CD4-positive, alpha-beta T cell (primary cell): ENCODE measurements at regions not wholly inside any gene's neighbourhood (a gene's known extent, or its start where the extent isn't known, plus 50 kb on each side); places are given as distances from the start of the nearest gene placed in this dataset.

ENCODE experiments used
- ATAC-seq: fragments of 200-7000 bp; cut with Tn5 transposase; one replicate; pipeline ENCODE4 v1.10.0; 2022; ENCODE audit warnings: mild to moderate bottlenecking; ENCODE audit not compliant: poor library complexity
- CTCF ChIA-PET: fragments of 350-600 bp; sonication (Branson Sonifier 250); formaldehyde crosslinking; loops from one replicate; lab custom pipeline; 2021; ENCODE audit warnings: antibody characterized with exemption, inconsistent platforms; lab: Charles Lee
- POLR2A ChIA-PET: fragments of 350-600 bp; sonication (Branson Sonifier 250); formaldehyde crosslinking; loops from one replicate; lab custom pipeline; 2021; ENCODE audit warnings: antibody characterized with exemption, inconsistent platforms; lab: Charles Lee
- DNase-seq, 14 experiments: peaks; one replicate each; pipeline ENCODE4 v3.0.0-alpha.2; 2013 to 2020; ENCODE audit warnings: mixed read lengths in 2 of 14
- H3K27ac ChIP-seq, 2 donors: one replicate each; pipeline versions ENCODE4 v1.5.1 to v1.7.0; 2013; ENCODE audit warnings: low read length in 2 of 2, low read depth in 1 of 2, mild to moderate bottlenecking in 1 of 2
- H3K27me3 ChIP-seq, 2 experiments: 1 replicate in 1 of 2; 2 replicates in 1 of 2; pipeline versions ENCODE4 v1.6.1 to v1.7.0; 2013; ENCODE audit warnings: low read length in 2 of 2, control low read depth in 1 of 2, mild to moderate bottlenecking in 1 of 2, moderate library complexity in 1 of 2; ENCODE audit not compliant: insufficient read depth in 2 of 2, control insufficient read depth in 1 of 2
- H3K36me3 ChIP-seq: one replicate; pipeline ENCODE4 v1.6.1; 2013; ENCODE audit warnings: low read length, control low read depth; ENCODE audit not compliant: insufficient read depth
- H3K4me1 ChIP-seq: one replicate; pipeline ENCODE4 v1.6.1; 2013; ENCODE audit warnings: low read length, control low read depth; ENCODE audit not compliant: insufficient read depth
- H3K4me3 ChIP-seq: one replicate; pipeline ENCODE4 v1.5.1; 2013; ENCODE audit warnings: mild to moderate bottlenecking, low read length, moderate library complexity
- H3K9me3 ChIP-seq, 2 experiments: 1 replicate in 1 of 2; 2 replicates in 1 of 2; pipeline versions ENCODE4 v1.6.1 to v1.7.0; 2013; ENCODE audit warnings: low read length in 2 of 2, mild to moderate bottlenecking in 2 of 2, control low read depth in 1 of 2, moderate library complexity in 1 of 2; ENCODE audit not compliant: control insufficient read depth in 1 of 2, insufficient read depth in 1 of 2
- H3K27ac Mint-ChIP-seq: one replicate; pipeline ENCODE4 v1.8.0; 2020; ENCODE audit warnings: mixed read lengths
- H3K27me3 Mint-ChIP-seq: one replicate; pipeline ENCODE4 v1.8.0; 2021; ENCODE audit warnings: mixed read lengths
- H3K36me3 Mint-ChIP-seq: one replicate; pipeline ENCODE4 v1.8.0; 2021; ENCODE audit warnings: low read depth, mixed read lengths
- H3K4me1 Mint-ChIP-seq: one replicate; pipeline ENCODE4 v1.8.0; 2021; ENCODE audit warnings: low read depth, mixed read lengths
- H3K4me3 Mint-ChIP-seq: one replicate; pipeline ENCODE4 v1.8.0; 2020; ENCODE audit warnings: mild to moderate bottlenecking, mixed read lengths
- H3K9me3 Mint-ChIP-seq: one replicate; pipeline ENCODE4 v1.8.0; 2020; ENCODE audit warnings: mixed read lengths
- intact Hi-C, 2 experiments: fragments of 100-400 bp; cut with DNase I in 1 of 2; cut with micrococcal nuclease in 1 of 2; formaldehyde crosslinking; loops; one replicate each; pipeline versions ENCODE4 v1.15.1 to v1.9.0; 2023 to 2025; cut with DNase I, micrococcal nuclease
- TF ChIP-seq, protein P1 (sequence below): fragments of 200-600 bp; IDR thresholded peaks from one replicate; pipeline ENCODE4 v1.8.0; 2022; ENCODE audit warnings: antibody characterized with exemption, mild to moderate bottlenecking

DNA sequence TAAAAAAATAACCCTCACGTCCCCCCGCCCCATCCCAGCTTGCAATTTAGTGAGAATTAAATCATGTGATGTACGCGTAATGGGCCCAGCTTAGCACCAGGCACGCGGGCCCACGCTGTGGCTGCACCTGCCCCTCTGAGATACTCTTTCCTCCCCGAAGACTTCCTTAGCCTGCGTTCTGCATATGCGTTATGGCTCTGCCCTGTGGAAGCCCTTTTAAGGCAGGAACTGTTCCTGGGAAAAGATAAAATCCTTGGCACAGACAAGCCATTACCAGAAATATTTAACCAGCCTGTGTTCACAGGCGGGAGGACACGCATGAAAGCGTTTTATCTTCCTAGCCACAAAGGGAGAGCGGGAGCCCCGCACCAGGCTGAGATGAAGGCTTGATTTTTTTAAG, 311.0 kb downstream of the LRFN2 start:
- Mint-ChIP-seq H3K36me3 (no peaks in the 10 kb centered on the region), H3K4me1 (no peaks in the 10 kb centered on the region), H3K27me3 (peaks cover 25% of the 10 kb centered on the region), H3K27ac (no peak overlapping the region), H3K9me3 (no peaks in the 10 kb centered on the region), H3K4me3 (no peak overlapping the region)
- H3K27ac ChIP-seq = no peak overlapping the region
- H3K27me3 ChIP-seq = no peaks in the 10 kb centered on the region
- no peaks in the 10 kb centered on the region for H3K4me1 ChIP-seq
- no peaks in the 10 kb centered on the region for H3K36me3 ChIP-seq
- ATAC-seq = no peak
- CTCF ChIA-PET = no interaction called here
- intact Hi-C loops = no loop called here
- no peaks in the 10 kb centered on the region for H3K9me3 ChIP-seq
- TF ChIP-seq, protein P1, sequence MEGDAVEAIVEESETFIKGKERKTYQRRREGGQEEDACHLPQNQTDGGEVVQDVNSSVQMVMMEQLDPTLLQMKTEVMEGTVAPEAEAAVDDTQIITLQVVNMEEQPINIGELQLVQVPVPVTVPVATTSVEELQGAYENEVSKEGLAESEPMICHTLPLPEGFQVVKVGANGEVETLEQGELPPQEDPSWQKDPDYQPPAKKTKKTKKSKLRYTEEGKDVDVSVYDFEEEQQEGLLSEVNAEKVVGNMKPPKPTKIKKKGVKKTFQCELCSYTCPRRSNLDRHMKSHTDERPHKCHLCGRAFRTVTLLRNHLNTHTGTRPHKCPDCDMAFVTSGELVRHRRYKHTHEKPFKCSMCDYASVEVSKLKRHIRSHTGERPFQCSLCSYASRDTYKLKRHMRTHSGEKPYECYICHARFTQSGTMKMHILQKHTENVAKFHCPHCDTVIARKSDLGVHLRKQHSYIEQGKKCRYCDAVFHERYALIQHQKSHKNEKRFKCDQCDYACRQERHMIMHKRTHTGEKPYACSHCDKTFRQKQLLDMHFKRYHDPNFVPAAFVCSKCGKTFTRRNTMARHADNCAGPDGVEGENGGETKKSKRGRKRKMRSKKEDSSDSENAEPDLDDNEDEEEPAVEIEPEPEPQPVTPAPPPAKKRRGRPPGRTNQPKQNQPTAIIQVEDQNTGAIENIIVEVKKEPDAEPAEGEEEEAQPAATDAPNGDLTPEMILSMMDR = no peak
- H3K4me3 ChIP-seq = no peak overlapping the region
- no peak for DNase-seq
- POLR2A ChIA-PET = no interaction called here

DNA sequence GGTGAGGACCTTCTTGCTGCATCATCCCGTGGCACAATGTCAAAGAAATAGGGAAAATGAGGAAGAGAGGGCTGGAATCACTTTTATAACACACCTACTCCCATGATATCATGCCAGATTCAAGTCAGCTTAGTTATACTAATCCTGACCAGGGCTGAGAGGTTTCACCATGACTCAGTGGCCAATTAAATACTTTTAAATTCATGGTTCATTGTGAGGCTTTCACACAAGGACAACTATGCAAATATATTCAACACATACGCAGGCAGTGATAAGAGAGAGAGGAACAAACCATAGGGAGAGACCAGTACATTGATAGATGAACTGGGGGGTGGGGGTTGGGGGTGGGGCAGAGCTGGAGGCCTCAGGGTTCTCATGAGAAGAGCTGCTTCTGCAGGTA, 313.1 kb downstream of the LRFN2 start:
- H3K4me3 Mint-ChIP-seq = no peak overlapping the region
- ChIA-PET CTCF (no interaction called here), POLR2A (no interaction called here)

DNA sequence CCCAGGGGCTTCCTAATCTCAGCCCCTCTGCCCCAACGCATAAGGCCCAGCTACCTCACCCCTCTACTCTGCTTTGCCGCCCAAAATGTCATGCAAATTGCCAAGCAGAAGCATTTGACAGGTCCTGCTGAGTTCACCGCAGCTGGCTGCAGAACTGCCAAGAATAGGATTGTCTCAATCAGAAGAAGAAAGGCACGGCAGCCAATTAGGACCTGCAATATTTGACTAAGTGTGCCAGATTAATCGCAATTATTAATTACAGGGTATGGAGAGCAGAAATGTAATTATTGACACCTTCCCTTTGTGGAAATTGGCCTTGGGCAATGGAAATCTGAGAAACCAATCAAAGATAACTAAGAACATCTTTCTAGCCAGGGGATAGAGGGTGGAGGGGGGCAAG, 318.6 kb downstream of the LRFN2 start:
- H3K36me3 ChIP-seq = no peaks in the 10 kb centered on the region
- no peak overlapping the region for H3K4me3 Mint-ChIP-seq
- no peak for DNase-seq
- H3K4me1 ChIP-seq = no peaks in the 10 kb centered on the region
- ChIA-PET CTCF (no interaction called here), POLR2A (no interaction called here)
- no peak overlapping the region for H3K27ac ChIP-seq
- H3K27me3 ChIP-seq = peaks cover 0 to 2% of the 10 kb centered on the region in 2 experiments
- intact Hi-C loops = no loop called here
- no peak overlapping the region for H3K27ac Mint-ChIP-seq
- no peaks in the 10 kb centered on the region for H3K9me3 Mint-ChIP-seq
- H3K9me3 ChIP-seq = no peaks in the 10 kb centered on the region
- TF ChIP-seq, protein P1 = no peak
- no peaks in the 10 kb centered on the region for H3K36me3 Mint-ChIP-seq
- H3K4me3 ChIP-seq = no peak overlapping the region
- H3K4me1 Mint-ChIP-seq = no peaks in the 10 kb centered on the region
- peaks cover 48% of the 10 kb centered on the region for H3K27me3 Mint-ChIP-seq
- no peak for ATAC-seq

More for the DNA sequence above, 313.1 kb downstream of the LRFN2 start:
- Mint-ChIP-seq H3K4me1 (no peaks in the 10 kb centered on the region), H3K9me3 (no peaks in the 10 kb centered on the region), H3K27ac (no peak overlapping the region), H3K27me3 (peaks cover 42% of the 10 kb centered on the region), H3K36me3 (no peaks in the 10 kb centered on the region)
- H3K4me1 ChIP-seq = no peaks in the 10 kb centered on the region
- no peak for ATAC-seq
- H3K4me3 ChIP-seq = no peak overlapping the region
- TF ChIP-seq, protein P1 = no peak
- no peak for DNase-seq
- H3K9me3 ChIP-seq = no peaks in the 10 kb centered on the region
- intact Hi-C loops = no loop called here
- no peaks in the 10 kb centered on the region for H3K36me3 ChIP-seq
- H3K27ac ChIP-seq = no peak overlapping the region
- H3K27me3 ChIP-seq = no peaks in the 10 kb centered on the region
